ENCODE measurements at regions not wholly inside any gene's neighbourhood (a gene's known extent, or its start where the extent isn't known, plus 50 kb on each side); places are given as distances from the start of the nearest gene placed in this dataset.

- TF ChIP-seq AR (CRISPR knock-in tag; IDR thresholded peaks at IDR 0.05) (no peak), ELF4 (CRISPR knock-in tag; IDR thresholded peaks at IDR 0.05; ENCODE audit: low read depth) (no peak)
Observed at GRCh38 chr2:64852771-64853241, 136.4 kb upstream of the SLC1A4 start (continued).

GRCh38 chr2:64853306-64853705 is 135.9 kb upstream of the SLC1A4 start:
- no peak for ATAC-seq
- ChIA-PET CTCF (interaction anchor here (0.8 kb wide), 1 partner anchor 11 kb away, joined by 3 read pairs; no protein-coding TSS in a partner anchor), POLR2A (no interaction called here)

More at GRCh38 chr2:64853306-64853705, 135.9 kb upstream of the SLC1A4 start:
- peaks cover 15% of the 10 kb centered on the region for H3K4me1 Mint-ChIP-seq
- no peaks in the 10 kb centered on the region for H3K36me3 Mint-ChIP-seq
- H3K27ac Mint-ChIP-seq = no peak overlapping the region
- peaks cover 16% of the 10 kb centered on the region for H3K27me3 Mint-ChIP-seq (ENCODE audit: low read depth)
- no peak for DNase-seq (ENCODE audit: low spot score)
- no peak overlapping the region for H3K4me3 Mint-ChIP-seq
- TF ChIP-seq IRF1 (CRISPR knock-in tag; IDR thresholded peaks at IDR 0.05) (no peak), CBFB (CRISPR knock-in tag; IDR thresholded peaks at IDR 0.05; ENCODE audit: low read depth) (no peak), ZNF263 (CRISPR knock-in tag; IDR thresholded peaks at IDR 0.05; ENCODE audit: low read depth) (no peak), KAT7 (CRISPR knock-in tag; IDR thresholded peaks at IDR 0.05; ENCODE audit: borderline replicate concordance) (no peak), JUN (CRISPR knock-in tag; IDR thresholded peaks at IDR 0.05) (no peak), RORB (CRISPR knock-in tag; IDR thresholded peaks at IDR 0.05) (no peak), NFYB (CRISPR knock-in tag; conservative IDR thresholded peaks at IDR 0.05; ENCODE audit: low read depth) (no peak), MLX (CRISPR knock-in tag; IDR thresholded peaks at IDR 0.05) (no peak), FOXJ3 (CRISPR knock-in tag; IDR thresholded peaks at IDR 0.05; ENCODE audit: borderline replicate concordance) (no peak), ATF1 (CRISPR knock-in tag; IDR thresholded peaks at IDR 0.05) (no peak), EMX1 (CRISPR knock-in tag; IDR thresholded peaks at IDR 0.05) (no peak), E2F4 (CRISPR knock-in tag; IDR thresholded peaks at IDR 0.05; ENCODE audit: borderline replicate concordance, low read depth) (no peak), HMGXB4 (CRISPR knock-in tag; IDR thresholded peaks at IDR 0.05) (no peak), NFE2L1 (CRISPR knock-in tag; IDR thresholded peaks at IDR 0.05) (no peak), GTF2I (CRISPR knock-in tag; conservative IDR thresholded peaks at IDR 0.05) (no peak), ERG (CRISPR knock-in tag; IDR thresholded peaks at IDR 0.05) (no peak), JAZF1 (CRISPR knock-in tag; IDR thresholded peaks at IDR 0.05) (no peak), SMAD4 (CRISPR knock-in tag; IDR thresholded peaks at IDR 0.05) (no peak), TEAD1 (CRISPR knock-in tag; IDR thresholded peaks at IDR 0.05) (no peak)
- no peaks in the 10 kb centered on the region for H3K9me3 Mint-ChIP-seq

Data from WTC11 (cell line).